ENCODE measurements at regions not wholly inside any gene's neighbourhood (a gene's known extent, or its start where the extent isn't known, plus 50 kb on each side); places are given as distances from the start of the nearest gene placed in this dataset.

DNA sequence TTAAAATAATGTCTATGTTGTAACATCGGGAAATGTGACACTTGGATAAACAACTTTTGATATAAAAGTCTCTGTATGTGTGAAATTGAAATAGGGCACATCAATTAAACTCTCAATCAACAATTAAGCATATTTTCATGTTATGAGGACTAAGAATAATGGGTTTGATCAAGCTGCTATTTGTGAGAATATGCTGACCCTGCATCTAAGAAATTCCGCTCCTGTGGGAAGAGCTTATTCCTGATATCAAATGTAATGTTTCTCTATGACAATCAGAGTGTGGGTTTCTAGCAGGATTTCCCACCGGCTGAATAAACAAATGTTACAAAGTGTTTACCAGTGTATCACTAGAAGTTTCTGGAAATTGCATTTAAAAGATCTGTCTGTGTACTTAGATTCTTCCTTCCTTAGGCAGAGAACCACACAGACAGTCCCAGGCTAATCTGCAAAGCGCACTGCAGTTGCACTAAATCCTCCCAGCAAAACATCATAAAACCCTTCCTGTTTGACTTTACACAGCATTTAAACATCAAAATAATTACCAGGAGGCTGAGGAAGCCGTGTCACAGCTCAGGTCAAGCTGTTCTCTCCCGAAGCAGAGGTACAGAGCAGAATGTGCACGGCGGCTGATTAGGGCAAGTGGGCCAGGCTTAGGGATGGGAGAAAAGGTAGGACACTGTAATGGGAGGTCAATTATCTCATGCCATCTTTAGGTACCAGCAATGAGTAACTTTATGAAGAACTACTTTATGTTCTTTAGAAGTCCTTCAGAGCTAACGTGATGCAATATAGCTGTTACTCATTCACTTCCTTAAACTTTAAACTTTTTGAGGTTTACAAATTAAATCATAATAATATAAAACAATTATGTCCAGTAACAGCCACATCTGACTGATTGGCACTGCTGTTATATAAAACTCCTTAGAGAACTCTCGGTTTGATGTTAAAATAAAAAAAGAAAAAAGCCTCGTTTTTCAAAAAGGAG lies 109.1 kb upstream of the CTTNBP2 start:
- TF ChIP-seq CEBPB (IDR thresholded peaks at IDR 0.05), result no peak
- no peak for TF ChIP-seq EGR1 (IDR thresholded peaks at IDR 0.05)
- TF ChIP-seq FOXM1 (IDR thresholded peaks at IDR 0.05; ENCODE audit: borderline replicate concordance, low read depth), result no peak
- TF ChIP-seq REST (IDR thresholded peaks at IDR 0.05; ENCODE audit: low read depth), result no peak
- TF ChIP-seq, protein P1, sequence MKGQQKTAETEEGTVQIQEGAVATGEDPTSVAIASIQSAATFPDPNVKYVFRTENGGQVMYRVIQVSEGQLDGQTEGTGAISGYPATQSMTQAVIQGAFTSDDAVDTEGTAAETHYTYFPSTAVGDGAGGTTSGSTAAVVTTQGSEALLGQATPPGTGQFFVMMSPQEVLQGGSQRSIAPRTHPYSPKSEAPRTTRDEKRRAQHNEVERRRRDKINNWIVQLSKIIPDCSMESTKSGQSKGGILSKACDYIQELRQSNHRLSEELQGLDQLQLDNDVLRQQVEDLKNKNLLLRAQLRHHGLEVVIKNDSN (IDR thresholded peaks at IDR 0.05), result no peak
- TF ChIP-seq YY1 (IDR thresholded peaks at IDR 0.05; ENCODE audit: low read depth), result no peak
- TF ChIP-seq TAF1 (IDR thresholded peaks at IDR 0.05; ENCODE audit: low read depth), result no peak
- TF ChIP-seq RAD21 (IDR thresholded peaks at IDR 0.05; ENCODE audit: low read depth), result no peak
- no peak for TF ChIP-seq TCF12 (IDR thresholded peaks at IDR 0.05; ENCODE audit: low read depth)
- TF ChIP-seq ZBTB7A (IDR thresholded peaks at IDR 0.05; ENCODE audit: low read depth), result no peak
- no peak for TF ChIP-seq EP300 (IDR thresholded peaks at IDR 0.05; ENCODE audit: borderline replicate concordance)
- TF ChIP-seq NFIC (IDR thresholded peaks at IDR 0.05), result no peak
- no peak for TF ChIP-seq TEAD4 (IDR thresholded peaks at IDR 0.05)
- TF ChIP-seq MAX (IDR thresholded peaks at IDR 0.05), result no peak
- no peak for TF ChIP-seq CREB1 (IDR thresholded peaks at IDR 0.05; ENCODE audit: low read depth)

GRCh38 chr7:117986645-117987269 lies 113.5 kb upstream of the CTTNBP2 start:
- TF ChIP-seq TEAD4 (IDR thresholded peaks at IDR 0.05) (no peak), EGR1 (IDR thresholded peaks at IDR 0.05) (no peak), REST (IDR thresholded peaks at IDR 0.05; ENCODE audit: low read depth) (no peak), CREB1 (IDR thresholded peaks at IDR 0.05; ENCODE audit: low read depth) (no peak), TCF12 (IDR thresholded peaks at IDR 0.05; ENCODE audit: low read depth) (no peak), CEBPB (IDR thresholded peaks at IDR 0.05) (no peak), RAD21 (IDR thresholded peaks at IDR 0.05; ENCODE audit: low read depth) (no peak), TAF1 (IDR thresholded peaks at IDR 0.05; ENCODE audit: low read depth) (no peak), EP300 (IDR thresholded peaks at IDR 0.05; ENCODE audit: borderline replicate concordance) (no peak), ZBTB7A (IDR thresholded peaks at IDR 0.05; ENCODE audit: low read depth) (no peak), NFIC (IDR thresholded peaks at IDR 0.05) (no peak), MAX (IDR thresholded peaks at IDR 0.05) (no peak), YY1 (IDR thresholded peaks at IDR 0.05; ENCODE audit: low read depth) (no peak), FOXM1 (IDR thresholded peaks at IDR 0.05; ENCODE audit: borderline replicate concordance, low read depth) (no peak)
- TF ChIP-seq, protein P1 (IDR thresholded peaks at IDR 0.05), result no peak

DNA sequence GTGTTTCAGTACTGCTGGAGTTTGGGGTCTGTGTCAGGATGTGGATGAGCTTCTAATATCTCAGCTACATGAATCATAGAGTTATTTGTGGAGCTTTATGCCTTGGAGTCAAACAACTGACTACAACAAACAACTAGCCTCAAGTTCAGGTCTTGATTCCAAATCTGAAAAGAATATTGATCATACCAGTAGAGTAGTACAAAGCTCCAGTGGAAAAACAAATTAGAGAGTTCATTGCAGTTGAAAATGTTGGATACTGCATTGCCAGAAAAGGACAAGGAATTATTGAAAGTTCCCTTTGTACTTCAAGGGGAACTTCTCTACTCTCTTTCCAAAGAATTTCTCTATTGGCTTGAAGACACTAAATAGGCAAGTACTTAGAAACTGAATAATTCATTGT lies 117.6 kb upstream of the CTTNBP2 start:
- no peak for TF ChIP-seq TAF1 (IDR thresholded peaks at IDR 0.05; ENCODE audit: low read depth)
- TF ChIP-seq NFIC (IDR thresholded peaks at IDR 0.05), result no peak
- no peak for TF ChIP-seq CREB1 (IDR thresholded peaks at IDR 0.05; ENCODE audit: low read depth)
- no peak for TF ChIP-seq YY1 (IDR thresholded peaks at IDR 0.05; ENCODE audit: low read depth)
- TF ChIP-seq TCF12 (IDR thresholded peaks at IDR 0.05; ENCODE audit: low read depth), result no peak
- TF ChIP-seq TEAD4 (IDR thresholded peaks at IDR 0.05), result no peak
- no peak for TF ChIP-seq REST (IDR thresholded peaks at IDR 0.05; ENCODE audit: low read depth)
- TF ChIP-seq EGR1 (IDR thresholded peaks at IDR 0.05), result no peak
- TF ChIP-seq EP300 (IDR thresholded peaks at IDR 0.05; ENCODE audit: borderline replicate concordance), result no peak
- TF ChIP-seq ZBTB7A (IDR thresholded peaks at IDR 0.05; ENCODE audit: low read depth), result no peak
- TF ChIP-seq, protein P1 (IDR thresholded peaks at IDR 0.05), result no peak
- no peak for TF ChIP-seq CEBPB (IDR thresholded peaks at IDR 0.05)
- no peak for TF ChIP-seq RAD21 (IDR thresholded peaks at IDR 0.05; ENCODE audit: low read depth)
- TF ChIP-seq FOXM1 (IDR thresholded peaks at IDR 0.05; ENCODE audit: borderline replicate concordance, low read depth), result no peak
- TF ChIP-seq MAX (IDR thresholded peaks at IDR 0.05), result no peak
